Karpas-422 (cell line): ENCODE measurements at regions not wholly inside any gene's neighbourhood (a gene's known extent, or its start where the extent isn't known, plus 50 kb on each side); places are given as distances from the start of the nearest gene placed in this dataset.

Experiments used
- DNase-seq: peaks from one replicate; pipeline ENCODE4 v3.0.0-alpha.2; 2015
- H2AFZ ChIP-seq: fragments of 200-600 bp; sonication (generic); 2 replicates; pipeline ENCODE4 v1.6.1; 2014; ENCODE audit warnings: antibody characterized with exemption, low read length, mixed read lengths
- H3K27ac ChIP-seq: fragments of 200-600 bp; sonication (generic); 2 replicates; pipeline ENCODE4 v1.5.1; 2014; ENCODE audit warnings: mild to moderate bottlenecking, low read length, moderate library complexity
- H3K27me3 ChIP-seq: fragments of 200-600 bp; sonication (generic); 2 replicates; pipeline ENCODE4 v1.6.1; 2014; ENCODE audit warnings: low read length, mixed read lengths
- H3K36me3 ChIP-seq: fragments of 200-600 bp; sonication (generic); 2 replicates; pipeline ENCODE4 v1.6.1; 2014; ENCODE audit warnings: low read length, mixed read lengths; ENCODE audit not compliant: insufficient read depth
- H3K4me1 ChIP-seq: fragments of 200-600 bp; sonication (generic); 2 replicates; pipeline ENCODE4 v1.6.1; 2014; ENCODE audit warnings: mild to moderate bottlenecking, low read length, mixed read lengths
- H3K4me2 ChIP-seq: fragments of 200-600 bp; sonication (generic); 2 replicates; pipeline ENCODE4 v1.6.1; 2014; ENCODE audit warnings: low read length, low read depth, mild to moderate bottlenecking; ENCODE audit not compliant: poor library complexity, severe bottlenecking
- H3K4me3 ChIP-seq: fragments of 200-600 bp; sonication (generic); 2 replicates; pipeline ENCODE4 v1.5.1; 2014; ENCODE audit warnings: mild to moderate bottlenecking, antibody characterized with exemption, low read length, mixed read lengths
- H3K79me2 ChIP-seq: fragments of 200-600 bp; sonication (generic); 2 replicates; pipeline ENCODE4 v1.6.1; 2014; ENCODE audit warnings: mild to moderate bottlenecking, low read length, mixed read lengths
- H3K9ac ChIP-seq: fragments of 200-600 bp; sonication (generic); 2 replicates; pipeline ENCODE4 v1.6.0; 2014; ENCODE audit warnings: low read length
- H3K9me2 ChIP-seq: fragments of 200-600 bp; sonication (generic), shearing (Covaris generic); replicated peaks from 2 replicates; pipeline ENCODE4 v1.6.0; 2014; ENCODE audit warnings: mild to moderate bottlenecking, low read length, moderate library complexity; ENCODE audit not compliant: insufficient read depth
- H3K9me3 ChIP-seq: fragments of 300-700, 200-600 bp; sonication (generic); 2 replicates; pipeline ENCODE4 v1.6.1; 2014; ENCODE audit warnings: low read length, mixed read lengths
- H4K20me1 ChIP-seq: fragments of 200-600 bp; sonication (generic); 2 replicates; pipeline ENCODE4 v1.6.1; 2014; ENCODE audit warnings: mild to moderate bottlenecking, antibody characterized with exemption, low read length, low read depth; ENCODE audit not compliant: insufficient read depth

DNA sequence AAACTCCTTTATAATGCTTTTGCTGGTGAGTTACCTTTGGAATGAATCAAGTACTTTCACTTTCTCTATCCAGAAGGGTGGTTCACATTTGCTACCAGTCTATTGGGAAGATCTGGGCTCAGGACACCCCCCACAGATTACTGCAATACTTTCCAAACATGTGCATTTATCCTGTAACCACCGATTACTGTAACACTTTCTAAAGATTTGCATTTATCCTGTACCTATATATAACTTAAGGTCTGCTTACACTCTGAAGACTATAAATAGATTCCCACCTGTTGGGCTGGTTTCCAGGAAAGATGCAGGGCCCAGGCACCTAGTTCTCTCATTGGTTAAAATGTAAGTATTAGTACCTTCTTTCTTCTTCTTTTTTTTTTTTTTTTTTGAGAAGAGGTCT lies 113.0 kb upstream of the NEDD4L start:
- no peaks in the 10 kb centered on the region for H3K9me3 ChIP-seq
- H3K36me3 ChIP-seq: no peaks in the 10 kb centered on the region
- peak overlapping the region; percentile 36 for H3K4me2 ChIP-seq
- no peak overlapping the region for H3K4me3 ChIP-seq
- H4K20me1 ChIP-seq: no peaks in the 10 kb centered on the region
- H3K9ac ChIP-seq: no peak overlapping the region
- no peak for DNase-seq
- no peak overlapping the region for H2AFZ ChIP-seq
- no peaks in the 10 kb centered on the region for H3K27me3 ChIP-seq
- no peaks in the 10 kb centered on the region for H3K9me2 ChIP-seq
- no peak overlapping the region for H3K27ac ChIP-seq
- H3K4me1 ChIP-seq: peaks cover 13% of the 10 kb centered on the region
- H3K79me2 ChIP-seq: no peaks in the 10 kb centered on the region

DNA sequence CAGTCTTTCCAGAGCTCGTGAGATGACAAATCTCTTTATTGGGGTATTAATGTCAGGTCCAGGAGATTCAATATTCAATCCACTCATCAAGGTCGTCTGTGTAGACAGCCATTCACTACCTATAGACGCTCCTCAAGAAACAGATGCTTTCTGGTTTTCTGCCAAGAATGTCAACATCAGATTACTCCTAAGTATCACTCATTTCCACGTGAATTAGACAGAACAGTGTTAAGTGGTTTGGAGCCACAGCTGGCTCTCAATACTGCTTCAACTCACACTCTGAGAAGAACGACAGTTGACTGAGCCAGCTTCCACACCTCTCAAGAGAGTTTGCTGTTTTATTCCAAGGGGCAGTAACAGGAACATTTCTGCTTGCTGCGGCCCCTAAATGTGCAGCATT lies 113.5 kb upstream of the NEDD4L start:
- no peaks in the 10 kb centered on the region for H4K20me1 ChIP-seq
- H3K4me2 ChIP-seq: peak overlapping the region; percentile 36
- DNase-seq: no peak
- no peak overlapping the region for H3K9ac ChIP-seq
- peaks cover 19% of the 10 kb centered on the region for H3K4me1 ChIP-seq
- H3K79me2 ChIP-seq: no peaks in the 10 kb centered on the region
- no peaks in the 10 kb centered on the region for H3K36me3 ChIP-seq
- H3K27ac ChIP-seq: no peak overlapping the region
- H3K27me3 ChIP-seq: no peaks in the 10 kb centered on the region
- no peak overlapping the region for H3K4me3 ChIP-seq
- no peaks in the 10 kb centered on the region for H3K9me3 ChIP-seq
- no peak overlapping the region for H2AFZ ChIP-seq
- H3K9me2 ChIP-seq: no peaks in the 10 kb centered on the region

DNA sequence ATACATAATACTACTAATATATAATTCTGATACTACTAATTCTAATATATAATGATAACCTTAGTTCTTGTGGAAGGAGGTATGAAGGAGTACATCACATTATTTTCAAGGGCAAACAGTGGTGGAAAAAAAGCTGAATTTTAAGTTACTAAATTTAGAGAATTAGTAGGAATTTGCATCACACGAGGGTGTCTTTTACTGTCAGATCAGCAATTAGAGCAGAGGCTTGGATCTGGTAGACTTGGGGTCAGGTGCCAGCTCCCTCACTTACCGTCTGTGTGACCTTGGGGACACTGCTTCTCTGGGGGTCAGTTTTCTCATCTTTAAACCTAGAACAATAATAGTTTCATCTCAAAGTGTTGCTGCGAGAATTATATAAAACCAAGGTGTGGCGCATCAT lies 114.1 kb upstream of the NEDD4L start:
- no peaks in the 10 kb centered on the region for H3K9me3 ChIP-seq
- no peaks in the 10 kb centered on the region for H3K36me3 ChIP-seq
- H3K9ac ChIP-seq: no peak overlapping the region
- no peaks in the 10 kb centered on the region for H4K20me1 ChIP-seq
- no peak overlapping the region for H3K4me3 ChIP-seq
- no peak overlapping the region for H3K27ac ChIP-seq
- H3K9me2 ChIP-seq: no peaks in the 10 kb centered on the region
- H3K4me1 ChIP-seq: peaks cover 19% of the 10 kb centered on the region
- H2AFZ ChIP-seq: no peak overlapping the region
- H3K4me2 ChIP-seq: no peak overlapping the region
- H3K79me2 ChIP-seq: no peaks in the 10 kb centered on the region
- no peak for DNase-seq
- H3K27me3 ChIP-seq: no peaks in the 10 kb centered on the region

DNA sequence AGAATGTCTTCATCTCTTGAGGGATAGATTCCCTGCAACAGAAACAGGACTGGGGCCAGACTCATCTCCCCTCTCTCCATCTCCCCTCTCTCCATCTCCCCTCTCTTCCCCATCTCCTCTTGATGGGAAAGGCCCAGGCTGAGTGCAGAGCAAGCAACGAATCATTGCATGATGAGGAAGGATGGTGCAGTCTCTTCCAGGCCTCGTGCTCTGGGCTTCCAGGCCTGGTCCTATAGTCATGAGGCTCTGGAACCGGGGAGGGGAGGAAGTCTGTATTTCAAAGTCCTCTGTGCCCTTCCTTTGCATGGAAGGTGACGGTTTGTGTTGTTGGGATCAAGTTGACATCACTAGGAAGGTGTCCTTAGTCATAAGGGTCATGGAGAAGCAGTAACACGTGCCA lies 115.6 kb upstream of the NEDD4L start:
- no peak for DNase-seq
- H3K9me2 ChIP-seq: no peaks in the 10 kb centered on the region
- no peaks in the 10 kb centered on the region for H4K20me1 ChIP-seq
- H2AFZ ChIP-seq: no peak overlapping the region
- no peak overlapping the region for H3K4me3 ChIP-seq
- no peaks in the 10 kb centered on the region for H3K79me2 ChIP-seq
- no peak overlapping the region for H3K9ac ChIP-seq
- H3K4me1 ChIP-seq: peaks cover 19% of the 10 kb centered on the region
- no peaks in the 10 kb centered on the region for H3K36me3 ChIP-seq
- H3K27me3 ChIP-seq: no peaks in the 10 kb centered on the region
- no peaks in the 10 kb centered on the region for H3K9me3 ChIP-seq
- H3K27ac ChIP-seq: no peak overlapping the region
- H3K4me2 ChIP-seq: no peak overlapping the region

DNA sequence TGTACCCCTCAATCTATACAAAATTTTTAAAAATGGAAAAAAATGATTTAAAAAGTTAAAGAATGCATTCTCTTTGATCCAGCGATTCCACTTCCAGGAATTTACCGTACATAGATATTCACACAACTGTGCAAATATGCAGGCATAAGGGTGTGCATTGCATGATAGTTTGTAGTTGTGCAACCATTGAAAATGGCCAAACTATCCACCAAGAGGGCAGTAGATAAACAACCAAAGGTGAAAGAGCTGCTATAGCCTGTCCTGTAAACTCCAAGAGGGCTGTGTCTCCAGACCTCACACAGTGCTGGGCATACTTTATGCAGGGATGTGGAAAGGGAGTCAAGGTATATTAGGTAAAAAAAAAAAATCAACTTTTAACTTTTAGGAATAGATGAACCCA lies 116.5 kb upstream of the NEDD4L start:
- Histone ChIP-seq H3K9me2 (no peaks in the 10 kb centered on the region), H3K9ac (no peak overlapping the region), H3K4me3 (no peak overlapping the region), H3K9me3 (no peaks in the 10 kb centered on the region), H2AFZ (no peak overlapping the region), H3K36me3 (no peaks in the 10 kb centered on the region), H3K27ac (no peak overlapping the region), H3K4me2 (no peak overlapping the region), H3K27me3 (no peaks in the 10 kb centered on the region), H3K4me1 (peaks cover 19% of the 10 kb centered on the region), H3K79me2 (no peaks in the 10 kb centered on the region), H4K20me1 (no peaks in the 10 kb centered on the region)
- no peak for DNase-seq

DNA sequence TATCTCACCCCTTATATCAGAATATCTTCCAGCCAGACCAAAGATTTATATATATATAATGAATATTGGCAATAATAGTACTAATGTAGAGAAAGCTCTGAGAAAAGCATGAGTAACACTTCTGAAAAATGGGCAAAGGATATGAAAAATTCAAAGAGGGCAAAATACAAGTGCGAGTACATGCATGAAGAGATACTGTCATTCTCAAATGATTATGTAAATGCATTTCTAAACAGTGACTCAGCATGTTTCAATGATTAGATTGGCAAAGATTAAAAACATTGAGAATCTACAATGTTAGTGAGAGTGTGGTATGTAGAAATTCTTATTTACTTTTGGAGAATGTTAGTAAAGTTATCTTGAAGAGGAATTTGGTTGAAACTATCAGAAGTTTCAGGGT lies 118.3 kb upstream of the NEDD4L start:
- Histone ChIP-seq H3K9me3 (no peaks in the 10 kb centered on the region), H3K4me2 (no peak overlapping the region), H3K27me3 (no peaks in the 10 kb centered on the region), H2AFZ (no peak overlapping the region), H4K20me1 (no peaks in the 10 kb centered on the region), H3K27ac (no peak overlapping the region), H3K79me2 (no peaks in the 10 kb centered on the region), H3K4me3 (no peak overlapping the region), H3K9me2 (no peaks in the 10 kb centered on the region), H3K9ac (no peak overlapping the region), H3K4me1 (peaks cover 8% of the 10 kb centered on the region), H3K36me3 (no peaks in the 10 kb centered on the region)
- no peak for DNase-seq

DNA sequence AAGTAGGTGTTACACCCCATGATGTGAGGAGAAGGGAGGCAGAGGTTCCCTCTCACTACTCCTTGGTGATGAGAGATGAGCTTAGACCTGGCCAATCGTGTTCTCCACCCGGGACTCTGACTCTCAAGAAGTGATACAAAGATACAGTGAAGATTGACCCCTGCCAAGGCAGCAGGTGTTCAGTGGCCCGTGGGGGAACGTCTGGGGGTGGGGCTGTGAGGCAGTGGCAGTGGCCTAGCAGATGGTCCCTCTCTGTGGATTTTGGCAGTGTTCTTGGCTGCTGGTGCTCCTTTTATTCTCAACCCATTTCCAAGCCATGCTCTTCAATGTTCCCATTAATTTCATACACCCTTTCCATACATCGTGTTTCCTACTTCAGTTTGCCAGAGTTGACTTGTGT lies 120.4 kb upstream of the NEDD4L start:
- no peak for DNase-seq
- H3K4me1 ChIP-seq: peaks cover 7% of the 10 kb centered on the region
- no peaks in the 10 kb centered on the region for H3K79me2 ChIP-seq
- H3K4me2 ChIP-seq: no peak overlapping the region
- H3K9me3 ChIP-seq: no peaks in the 10 kb centered on the region
- H3K27ac ChIP-seq: no peak overlapping the region
- H3K9me2 ChIP-seq: no peaks in the 10 kb centered on the region
- H3K4me3 ChIP-seq: no peak overlapping the region
- no peaks in the 10 kb centered on the region for H3K27me3 ChIP-seq
- no peak overlapping the region for H2AFZ ChIP-seq
- H4K20me1 ChIP-seq: no peaks in the 10 kb centered on the region
- no peaks in the 10 kb centered on the region for H3K36me3 ChIP-seq
- H3K9ac ChIP-seq: no peak overlapping the region

DNA sequence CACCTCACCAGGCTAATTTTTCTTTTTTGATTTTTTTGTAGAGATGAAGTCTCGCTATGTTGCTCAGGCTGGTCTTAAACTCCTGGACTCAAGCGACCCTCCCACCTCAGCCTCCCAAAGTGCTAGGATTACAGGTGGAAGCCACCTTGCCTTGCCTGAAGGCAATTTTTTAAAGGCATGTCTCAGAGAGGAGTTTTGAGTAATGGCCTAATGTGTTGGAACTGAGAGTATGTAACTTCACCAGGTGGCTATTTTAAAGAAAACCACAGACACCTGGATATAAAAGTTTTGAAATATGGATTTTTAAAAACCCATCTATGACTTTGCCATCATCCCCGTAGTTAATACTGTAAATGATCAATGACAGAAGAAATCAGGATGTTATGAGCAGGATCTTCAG lies 119.8 kb upstream of the ATP8B1 start:
- Histone ChIP-seq H3K4me3 (no peak overlapping the region), H3K36me3 (no peaks in the 10 kb centered on the region), H3K4me1 (peaks cover 7% of the 10 kb centered on the region), H3K9me2 (no peaks in the 10 kb centered on the region), H3K4me2 (no peak overlapping the region), H4K20me1 (no peaks in the 10 kb centered on the region), H3K27ac (no peak overlapping the region), H2AFZ (no peak overlapping the region), H3K27me3 (no peaks in the 10 kb centered on the region), H3K9me3 (no peaks in the 10 kb centered on the region), H3K9ac (no peak overlapping the region), H3K79me2 (no peaks in the 10 kb centered on the region)
- DNase-seq: no peak

DNA sequence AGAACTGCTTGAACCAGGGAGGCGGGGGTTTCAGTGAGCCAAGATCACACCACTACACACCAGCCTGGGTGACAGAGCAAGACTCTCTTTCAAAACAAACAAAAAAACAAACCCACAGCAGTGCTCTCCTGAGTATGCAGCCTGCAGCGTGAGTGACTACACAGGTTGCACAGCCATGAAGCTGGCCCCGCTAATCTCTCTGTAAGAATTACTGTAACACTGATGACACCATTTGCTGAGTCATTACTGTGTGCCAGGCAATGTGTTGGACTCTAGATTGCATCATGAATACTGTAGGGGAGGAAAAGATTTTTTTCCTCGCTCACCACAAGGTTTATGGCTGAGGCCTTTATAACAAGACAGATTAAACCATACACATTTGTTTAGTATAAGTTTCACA lies 118.6 kb upstream of the ATP8B1 start:
- Histone ChIP-seq H3K9ac (no peak overlapping the region), H3K4me2 (no peak overlapping the region), H3K27ac (no peak overlapping the region), H3K4me1 (peaks cover 7% of the 10 kb centered on the region), H3K36me3 (no peaks in the 10 kb centered on the region), H3K9me2 (no peaks in the 10 kb centered on the region), H4K20me1 (no peaks in the 10 kb centered on the region), H3K4me3 (no peak overlapping the region), H3K27me3 (no peaks in the 10 kb centered on the region), H3K79me2 (no peaks in the 10 kb centered on the region), H3K9me3 (no peaks in the 10 kb centered on the region), H2AFZ (no peak overlapping the region)
- DNase-seq: no peak
